Activated gamma-delta T cell treated with Interleukin-2 at 50 U/mL for 16 hours (primary cell): ENCODE measurements at regions not wholly inside any gene's neighbourhood (a gene's known extent, or its start where the extent isn't known, plus 50 kb on each side); places are given as distances from the start of the nearest gene placed in this dataset.
"Not testable (repeated sequence)": the region's sequence is repeated elsewhere in the genome, so short reads cannot be mapped to it uniquely, and the experiment has no call there.

ENCODE experiments used
- DNase-seq: peaks from one replicate; pipeline ENCODE4 v3.0.0-alpha.2; 2020

- no peak for DNase-seq
Measured at GRCh38 chr4:138790706-138791340, 224.8 kb upstream of the NOCT start.

GRCh38 chr4:138789796-138790195 is 225.8 kb upstream of the NOCT start:
- no peak for DNase-seq

GRCh38 chr4:138788857-138789256 is 226.7 kb upstream of the NOCT start:
- no peak for DNase-seq

GRCh38 chr4:138788267-138788790 is 227.3 kb upstream of the NOCT start:
- no peak for DNase-seq

GRCh38 chr4:138779761-138780160 is 235.8 kb upstream of the NOCT start:
- DNase-seq = not testable (repeated sequence)

- DNase-seq = no peak
Measured at GRCh38 chr4:138775890-138776289, 239.7 kb upstream of the NOCT start.

GRCh38 chr4:138775489-138775888 is 240.1 kb upstream of the NOCT start:
- DNase-seq = no peak

GRCh38 chr4:138774940-138775339 is 240.6 kb upstream of the NOCT start:
- DNase-seq = no peak

GRCh38 chr4:138774125-138774524 is 241.5 kb upstream of the NOCT start:
- not testable (repeated sequence) for DNase-seq

GRCh38 chr4:138773321-138773720 is 242.3 kb upstream of the NOCT start:
- no peak for DNase-seq

GRCh38 chr4:138772366-138772765 is 243.2 kb upstream of the NOCT start:
- no peak for DNase-seq

- DNase-seq = no peak
Measured at GRCh38 chr4:138770818-138771217, 244.8 kb upstream of the NOCT start.

GRCh38 chr4:138766332-138766731 is 249.2 kb upstream of the NOCT start:
- DNase-seq = no peak

GRCh38 chr4:138765442-138765841 is 250.1 kb upstream of the NOCT start:
- DNase-seq = no peak

- no peak for DNase-seq
Measured at GRCh38 chr4:138761638-138762220, 253.9 kb upstream of the NOCT start.

GRCh38 chr4:138759554-138759902 is 256.1 kb upstream of the NOCT start:
- no peak for DNase-seq

- no peak for DNase-seq
Measured at GRCh38 chr4:138758876-138759553, 256.6 kb upstream of the NOCT start.

- no peak for DNase-seq
Measured at GRCh38 chr4:138758196-138758595, 257.4 kb upstream of the NOCT start.

GRCh38 chr4:138757432-138757831 is 258.1 kb upstream of the NOCT start:
- DNase-seq = no peak

GRCh38 chr4:138756519-138756918 is 259.1 kb upstream of the NOCT start:
- DNase-seq = no peak

- no peak for DNase-seq
Measured at GRCh38 chr4:138751309-138751708, 264.3 kb upstream of the NOCT start.

- DNase-seq = no peak
Measured at GRCh38 chr4:138749303-138749702, 266.3 kb upstream of the NOCT start.

GRCh38 chr4:138741766-138742377 is 273.7 kb upstream of the NOCT start:
- no peak for DNase-seq
